ENCODE measurements at regions not wholly inside any gene's neighbourhood (a gene's known extent, or its start where the extent isn't known, plus 50 kb on each side); places are given as distances from the start of the nearest gene placed in this dataset.

GRCh38 chr13:64311948-64312347 lies 2896.3 kb upstream of the PCDH20 start:
- TF ChIP-seq, protein P1, sequence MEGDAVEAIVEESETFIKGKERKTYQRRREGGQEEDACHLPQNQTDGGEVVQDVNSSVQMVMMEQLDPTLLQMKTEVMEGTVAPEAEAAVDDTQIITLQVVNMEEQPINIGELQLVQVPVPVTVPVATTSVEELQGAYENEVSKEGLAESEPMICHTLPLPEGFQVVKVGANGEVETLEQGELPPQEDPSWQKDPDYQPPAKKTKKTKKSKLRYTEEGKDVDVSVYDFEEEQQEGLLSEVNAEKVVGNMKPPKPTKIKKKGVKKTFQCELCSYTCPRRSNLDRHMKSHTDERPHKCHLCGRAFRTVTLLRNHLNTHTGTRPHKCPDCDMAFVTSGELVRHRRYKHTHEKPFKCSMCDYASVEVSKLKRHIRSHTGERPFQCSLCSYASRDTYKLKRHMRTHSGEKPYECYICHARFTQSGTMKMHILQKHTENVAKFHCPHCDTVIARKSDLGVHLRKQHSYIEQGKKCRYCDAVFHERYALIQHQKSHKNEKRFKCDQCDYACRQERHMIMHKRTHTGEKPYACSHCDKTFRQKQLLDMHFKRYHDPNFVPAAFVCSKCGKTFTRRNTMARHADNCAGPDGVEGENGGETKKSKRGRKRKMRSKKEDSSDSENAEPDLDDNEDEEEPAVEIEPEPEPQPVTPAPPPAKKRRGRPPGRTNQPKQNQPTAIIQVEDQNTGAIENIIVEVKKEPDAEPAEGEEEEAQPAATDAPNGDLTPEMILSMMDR (IDR thresholded peaks at IDR 0.05; ENCODE audit: low read depth, low read length) = no peak
- no peak for DNase-seq (ENCODE audit: low read depth, low spot score)
- Histone ChIP-seq H3K27me3 (ENCODE audit: control insufficient read depth, insufficient read depth, low read length) (no peaks in the 10 kb centered on the region), H3K4me3 (ENCODE audit: low read depth, low read length) (no peak overlapping the region), H3K27ac (ENCODE audit: low read depth, low read length) (no peak overlapping the region), H3K9me3 (ENCODE audit: control insufficient read depth, insufficient read depth, low read length) (no peaks in the 10 kb centered on the region)
- ChIA-PET POLR2A (no interaction called here), CTCF (no interaction called here)

GRCh38 chr13:64311112-64311511 lies 2895.5 kb upstream of the PCDH20 start:
- POLR2A ChIA-PET = no interaction called here
- TF ChIP-seq, protein P1 (IDR thresholded peaks at IDR 0.05; ENCODE audit: low read depth, low read length) = no peak
- H3K27me3 ChIP-seq (ENCODE audit: control insufficient read depth, insufficient read depth, low read length) = no peaks in the 10 kb centered on the region

GRCh38 chr13:64305246-64305645 lies 2889.6 kb upstream of the PCDH20 start:
- no peak overlapping the region for H3K4me3 ChIP-seq (ENCODE audit: low read depth, low read length)
- DNase-seq (ENCODE audit: low read depth, low spot score) = no peak
- CTCF ChIA-PET = no interaction called here
- POLR2A ChIA-PET = no interaction called here
- TF ChIP-seq, protein P1 (IDR thresholded peaks at IDR 0.05; ENCODE audit: low read depth, low read length) = no peak
- no peaks in the 10 kb centered on the region for H3K27me3 ChIP-seq (ENCODE audit: control insufficient read depth, insufficient read depth, low read length)
- H3K9me3 ChIP-seq (ENCODE audit: control insufficient read depth, insufficient read depth, low read length) = no peaks in the 10 kb centered on the region
- no peak overlapping the region for H3K27ac ChIP-seq (ENCODE audit: low read depth, low read length)

More at GRCh38 chr13:64311112-64311511, 2895.5 kb upstream of the PCDH20 start:
- H3K9me3 ChIP-seq (ENCODE audit: control insufficient read depth, insufficient read depth, low read length) = no peaks in the 10 kb centered on the region
- CTCF ChIA-PET = no interaction called here
- no peak overlapping the region for H3K4me3 ChIP-seq (ENCODE audit: low read depth, low read length)
- H3K27ac ChIP-seq (ENCODE audit: low read depth, low read length) = no peak overlapping the region
- no peak for DNase-seq (ENCODE audit: low read depth, low spot score)

- no peaks in the 10 kb centered on the region for H3K27me3 ChIP-seq (ENCODE audit: control insufficient read depth, insufficient read depth, low read length)
- H3K9me3 ChIP-seq (ENCODE audit: control insufficient read depth, insufficient read depth, low read length) = no peaks in the 10 kb centered on the region; the same call in 1 of the 2 replicates
- DNase-seq (ENCODE audit: low read depth, low spot score) = no peak
- H3K4me3 ChIP-seq (ENCODE audit: low read depth, low read length) = no peak overlapping the region
- POLR2A ChIA-PET = no interaction called here
- TF ChIP-seq, protein P1 (IDR thresholded peaks at IDR 0.05; ENCODE audit: low read depth, low read length) = no peak
- CTCF ChIA-PET = interaction anchor here (0.7 kb wide), 1 partner anchor 24 kb away, joined by 3 read pairs; no protein-coding TSS in a partner anchor
- no peak overlapping the region for H3K27ac ChIP-seq (ENCODE audit: low read depth, low read length)
Measured at GRCh38 chr13:64300239-64300638, 2884.6 kb upstream of the PCDH20 start.

DNA sequence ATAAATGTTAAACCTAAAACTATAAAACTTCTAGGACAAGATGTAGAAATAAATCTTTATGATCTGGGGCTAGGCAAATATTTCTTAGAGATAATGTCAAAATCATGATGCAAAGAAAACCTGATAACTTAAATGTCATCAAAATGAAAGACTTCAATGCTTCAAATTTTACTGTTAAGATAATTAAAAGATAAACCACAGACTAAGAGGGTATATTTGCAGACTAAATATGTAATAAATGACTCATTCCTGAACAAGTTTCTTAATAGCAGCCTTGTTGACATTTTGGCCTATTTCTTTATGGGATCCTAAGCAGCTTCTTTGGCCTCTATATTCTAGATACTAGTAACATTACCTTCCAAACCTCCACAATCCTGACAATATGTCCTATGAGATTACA lies 2878.3 kb upstream of the PCDH20 start:
- TF ChIP-seq, protein P1 (IDR thresholded peaks at IDR 0.05; ENCODE audit: low read depth, low read length) = no peak
- Histone ChIP-seq H3K9me3 (ENCODE audit: control insufficient read depth, insufficient read depth, low read length) (no peaks in the 10 kb centered on the region; the same call in 1 of the 2 replicates), H3K27ac (ENCODE audit: low read depth, low read length) (no peak overlapping the region), H3K4me3 (ENCODE audit: low read depth, low read length) (no peak overlapping the region), H3K27me3 (ENCODE audit: control insufficient read depth, insufficient read depth, low read length) (no peaks in the 10 kb centered on the region)
- ChIA-PET POLR2A (no interaction called here), CTCF (no interaction called here)
- no peak for DNase-seq (ENCODE audit: low read depth, low spot score)

Data from AG04450 (cell line).